ENCODE measurements at regions not wholly inside any gene's neighbourhood (a gene's known extent, or its start where the extent isn't known, plus 50 kb on each side); places are given as distances from the start of the nearest gene placed in this dataset.

DNA sequence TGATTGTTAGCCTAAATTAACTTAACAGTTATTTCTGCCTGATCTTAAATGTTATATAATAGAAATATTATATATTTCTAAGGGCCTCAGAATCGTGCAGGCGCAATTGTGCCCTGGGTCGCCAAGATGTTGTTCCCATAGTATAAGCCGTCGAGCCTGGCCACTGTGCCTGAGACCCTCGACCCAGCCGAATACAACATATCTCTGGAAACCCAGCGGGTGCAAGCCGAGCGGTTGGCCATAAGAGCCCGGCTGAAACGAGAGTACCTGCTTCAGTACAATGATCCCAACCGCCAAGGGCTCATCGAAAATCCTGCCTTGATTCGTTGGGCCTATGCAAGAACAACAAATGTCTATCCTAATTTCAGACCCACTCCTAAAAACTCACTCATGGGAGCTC is 549.8 kb downstream of the KCTD8 start:
- Mint-ChIP-seq H3K27ac (no peak overlapping the region), H3K27me3 (no peaks in the 10 kb centered on the region), H3K4me1 (ENCODE audit: unreplicated experiment) (no peaks in the 10 kb centered on the region), H3K9me3 (no peaks in the 10 kb centered on the region), H3K36me3 (no peaks in the 10 kb centered on the region), H3K4me3 (no peak overlapping the region)
- TF ChIP-seq CTCF (conservative IDR thresholded peaks at IDR 0.05), result no peak
- no peak for DNase-seq (ENCODE audit: extremely low spot score, unreplicated experiment)

DNA sequence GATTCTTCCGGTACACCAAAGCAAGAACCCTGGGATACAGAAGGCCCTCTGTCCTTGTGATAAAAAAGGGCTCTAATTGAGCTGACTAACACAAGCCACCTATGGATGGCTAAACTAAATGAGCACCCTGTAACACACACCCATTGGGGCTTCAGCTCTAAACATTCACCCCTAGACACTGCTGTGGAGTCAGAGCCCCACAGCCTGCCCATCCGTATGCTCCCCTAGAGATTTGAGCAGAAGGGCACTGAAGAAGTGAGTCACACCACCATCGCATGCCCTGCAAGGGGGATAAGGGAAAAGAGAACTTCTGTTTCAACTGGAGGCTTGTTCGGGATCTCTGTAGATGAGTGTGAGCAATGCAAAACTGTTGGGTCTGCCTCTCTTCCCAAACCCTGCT is 545.2 kb downstream of the KCTD8 start:
- Mint-ChIP-seq H3K4me3 (no peak overlapping the region), H3K4me1 (ENCODE audit: unreplicated experiment) (no peaks in the 10 kb centered on the region), H3K27me3 (no peaks in the 10 kb centered on the region), H3K36me3 (no peaks in the 10 kb centered on the region), H3K9me3 (no peaks in the 10 kb centered on the region), H3K27ac (no peak overlapping the region)
- no peak for TF ChIP-seq CTCF (conservative IDR thresholded peaks at IDR 0.05)
- no peak for DNase-seq (ENCODE audit: extremely low spot score, unreplicated experiment)

GRCh38 chr4:43918377-43918776 is 530.2 kb downstream of the KCTD8 start:
- DNase-seq (ENCODE audit: extremely low spot score, unreplicated experiment), result no peak
- Mint-ChIP-seq H3K9me3 (no peaks in the 10 kb centered on the region), H3K4me1 (ENCODE audit: unreplicated experiment) (no peaks in the 10 kb centered on the region), H3K4me3 (no peak overlapping the region), H3K27ac (no peak overlapping the region), H3K27me3 (no peaks in the 10 kb centered on the region), H3K36me3 (no peaks in the 10 kb centered on the region)
- TF ChIP-seq CTCF (conservative IDR thresholded peaks at IDR 0.05), result no peak

DNA sequence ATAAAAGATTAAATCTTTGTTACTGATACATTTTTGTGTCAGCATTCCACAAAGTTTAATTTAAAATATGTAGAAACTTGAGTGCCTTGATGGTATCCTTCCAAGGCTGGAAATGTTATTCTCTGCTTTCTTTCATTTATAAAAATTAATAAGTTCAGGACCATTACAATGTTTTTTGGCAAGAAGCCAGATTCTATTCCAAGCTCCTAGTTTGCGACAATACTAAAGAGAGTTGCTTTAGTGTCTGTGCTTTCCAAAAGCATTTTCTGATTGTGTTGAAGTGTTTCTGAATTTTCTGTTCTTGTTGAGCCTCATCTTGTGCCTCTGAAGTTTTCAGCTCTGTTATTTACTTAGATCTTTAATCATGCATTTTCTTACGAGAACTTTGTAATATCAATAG is 516.2 kb downstream of the KCTD8 start:
- H3K27me3 Mint-ChIP-seq, result no peaks in the 10 kb centered on the region
- no peaks in the 10 kb centered on the region for H3K36me3 Mint-ChIP-seq
- no peak for TF ChIP-seq CTCF (conservative IDR thresholded peaks at IDR 0.05)
- H3K27ac Mint-ChIP-seq, result no peak overlapping the region
- no peaks in the 10 kb centered on the region for H3K9me3 Mint-ChIP-seq
- no peaks in the 10 kb centered on the region for H3K4me1 Mint-ChIP-seq (ENCODE audit: unreplicated experiment)
- H3K4me3 Mint-ChIP-seq, result no peak overlapping the region
- DNase-seq (ENCODE audit: extremely low spot score, unreplicated experiment), result no peak

GRCh38 chr4:43943998-43944397 is 504.6 kb downstream of the KCTD8 start:
- Mint-ChIP-seq H3K4me1 (ENCODE audit: unreplicated experiment) (no peaks in the 10 kb centered on the region), H3K27ac (no peak overlapping the region), H3K9me3 (no peaks in the 10 kb centered on the region), H3K4me3 (no peak overlapping the region), H3K27me3 (no peaks in the 10 kb centered on the region), H3K36me3 (no peaks in the 10 kb centered on the region)
- no peak for DNase-seq (ENCODE audit: extremely low spot score, unreplicated experiment)
- no peak for TF ChIP-seq CTCF (conservative IDR thresholded peaks at IDR 0.05)

- H3K4me1 Mint-ChIP-seq (ENCODE audit: unreplicated experiment), result no peaks in the 10 kb centered on the region
- H3K36me3 Mint-ChIP-seq, result no peaks in the 10 kb centered on the region
- no peak overlapping the region for H3K27ac Mint-ChIP-seq
Observed at GRCh38 chr4:43959976-43960375, 488.6 kb downstream of the KCTD8 start.

More at GRCh38 chr4:43959976-43960375, 488.6 kb downstream of the KCTD8 start:
- no peak for TF ChIP-seq CTCF (conservative IDR thresholded peaks at IDR 0.05)
- Mint-ChIP-seq H3K27me3 (no peaks in the 10 kb centered on the region), H3K4me3 (no peak overlapping the region), H3K9me3 (no peaks in the 10 kb centered on the region)
- no peak for DNase-seq (ENCODE audit: extremely low spot score, unreplicated experiment)
